ENCODE measurements at regions not wholly inside any gene's neighbourhood (a gene's known extent, or its start where the extent isn't known, plus 50 kb on each side); places are given as distances from the start of the nearest gene placed in this dataset.

DNA sequence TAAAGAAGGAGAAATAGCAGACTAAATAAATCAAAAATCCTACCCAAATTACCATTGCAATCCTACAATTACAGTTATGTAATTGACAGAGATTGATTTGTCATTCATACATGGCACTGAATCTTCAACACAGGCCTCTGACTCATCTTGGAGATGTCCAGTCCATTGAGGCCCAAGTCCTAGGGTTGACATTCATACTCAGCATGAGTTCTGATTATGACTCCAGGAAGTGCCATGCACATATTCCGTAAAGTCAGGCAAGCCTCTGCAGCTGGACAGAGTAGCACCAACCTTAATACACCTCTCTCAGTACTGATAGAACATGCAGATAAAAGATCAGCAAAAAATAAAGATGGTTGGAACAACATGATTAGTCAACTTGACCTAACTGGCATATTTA is 353.7 kb upstream of the NFE2L3 start:
- peaks cover 7% of the 10 kb centered on the region for H3K36me3 Mint-ChIP-seq (ENCODE audit: low read depth)
- peaks cover 61% of the 10 kb centered on the region for H3K4me1 Mint-ChIP-seq (ENCODE audit: low read depth)
- peaks cover 10% of the 10 kb centered on the region for H3K9me3 Mint-ChIP-seq (ENCODE audit: low read depth)
- TF ChIP-seq, protein P1, sequence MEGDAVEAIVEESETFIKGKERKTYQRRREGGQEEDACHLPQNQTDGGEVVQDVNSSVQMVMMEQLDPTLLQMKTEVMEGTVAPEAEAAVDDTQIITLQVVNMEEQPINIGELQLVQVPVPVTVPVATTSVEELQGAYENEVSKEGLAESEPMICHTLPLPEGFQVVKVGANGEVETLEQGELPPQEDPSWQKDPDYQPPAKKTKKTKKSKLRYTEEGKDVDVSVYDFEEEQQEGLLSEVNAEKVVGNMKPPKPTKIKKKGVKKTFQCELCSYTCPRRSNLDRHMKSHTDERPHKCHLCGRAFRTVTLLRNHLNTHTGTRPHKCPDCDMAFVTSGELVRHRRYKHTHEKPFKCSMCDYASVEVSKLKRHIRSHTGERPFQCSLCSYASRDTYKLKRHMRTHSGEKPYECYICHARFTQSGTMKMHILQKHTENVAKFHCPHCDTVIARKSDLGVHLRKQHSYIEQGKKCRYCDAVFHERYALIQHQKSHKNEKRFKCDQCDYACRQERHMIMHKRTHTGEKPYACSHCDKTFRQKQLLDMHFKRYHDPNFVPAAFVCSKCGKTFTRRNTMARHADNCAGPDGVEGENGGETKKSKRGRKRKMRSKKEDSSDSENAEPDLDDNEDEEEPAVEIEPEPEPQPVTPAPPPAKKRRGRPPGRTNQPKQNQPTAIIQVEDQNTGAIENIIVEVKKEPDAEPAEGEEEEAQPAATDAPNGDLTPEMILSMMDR (IDR thresholded peaks at IDR 0.05) = no peak
- H3K4me3 Mint-ChIP-seq (ENCODE audit: unreplicated experiment) = no peak overlapping the region
- no peak overlapping the region for H3K27ac Mint-ChIP-seq (ENCODE audit: unreplicated experiment)
- H3K27me3 Mint-ChIP-seq (ENCODE audit: low read depth) = no peaks in the 10 kb centered on the region
- DNase-seq (ENCODE audit: low spot score) = no peak

DNA sequence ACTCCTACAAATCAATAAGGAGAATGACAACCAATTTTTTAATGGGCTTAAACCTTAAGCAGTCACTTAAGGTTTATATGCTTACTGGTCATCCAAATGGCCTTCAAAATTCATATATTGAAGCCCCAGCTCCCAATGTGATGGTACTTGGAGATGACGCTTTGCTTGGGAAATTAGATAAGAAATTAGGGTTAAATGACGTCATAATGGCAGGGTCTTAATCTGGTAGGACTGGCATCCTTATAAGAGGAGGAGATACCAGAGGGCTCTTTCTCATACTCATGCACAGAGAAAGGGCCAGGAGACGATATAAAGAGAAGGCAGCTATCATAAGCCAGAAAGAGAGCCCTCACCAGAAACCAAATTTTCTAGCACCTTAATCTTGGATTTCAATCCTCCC is 350.8 kb upstream of the NFE2L3 start:
- Mint-ChIP-seq H3K4me3 (ENCODE audit: unreplicated experiment) (no peak overlapping the region), H3K4me1 (ENCODE audit: low read depth) (peaks cover 77% of the 10 kb centered on the region), H3K27ac (ENCODE audit: unreplicated experiment) (peak overlapping the region; percentile 91), H3K36me3 (ENCODE audit: low read depth) (peaks cover 2% of the 10 kb centered on the region), H3K9me3 (ENCODE audit: low read depth) (peaks cover 10% of the 10 kb centered on the region), H3K27me3 (ENCODE audit: low read depth) (no peaks in the 10 kb centered on the region)
- TF ChIP-seq, protein P1 (IDR thresholded peaks at IDR 0.05) = no peak
- no peak for DNase-seq (ENCODE audit: low spot score)

DNA sequence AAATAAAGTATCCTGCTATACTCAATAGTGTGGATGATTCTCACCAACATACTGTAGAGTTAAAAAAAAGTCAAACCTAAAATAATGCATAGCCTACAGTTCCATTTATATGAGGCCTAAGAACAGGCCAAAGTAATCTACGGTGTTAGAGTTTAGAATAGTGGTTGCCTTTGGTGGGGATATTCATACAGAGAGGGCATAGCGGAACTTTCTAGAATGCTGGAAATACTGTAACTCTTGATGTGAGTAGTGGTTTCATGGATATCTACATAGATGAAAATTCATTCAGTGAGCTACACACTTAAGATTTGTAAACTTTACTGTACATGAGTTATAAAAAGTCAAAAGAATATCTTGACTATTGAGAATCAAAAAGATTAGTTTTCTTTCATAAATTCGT is 349.9 kb upstream of the NFE2L3 start:
- TF ChIP-seq, protein P1 (IDR thresholded peaks at IDR 0.05) = no peak
- Mint-ChIP-seq H3K4me1 (ENCODE audit: low read depth) (peaks cover 82% of the 10 kb centered on the region), H3K27me3 (ENCODE audit: low read depth) (no peaks in the 10 kb centered on the region), H3K27ac (ENCODE audit: unreplicated experiment) (peak overlapping the region; percentile 91), H3K36me3 (ENCODE audit: low read depth) (peaks cover 2% of the 10 kb centered on the region), H3K4me3 (ENCODE audit: unreplicated experiment) (no peak overlapping the region), H3K9me3 (ENCODE audit: low read depth) (peaks cover 10% of the 10 kb centered on the region)
- DNase-seq (ENCODE audit: low spot score) = no peak

DNA sequence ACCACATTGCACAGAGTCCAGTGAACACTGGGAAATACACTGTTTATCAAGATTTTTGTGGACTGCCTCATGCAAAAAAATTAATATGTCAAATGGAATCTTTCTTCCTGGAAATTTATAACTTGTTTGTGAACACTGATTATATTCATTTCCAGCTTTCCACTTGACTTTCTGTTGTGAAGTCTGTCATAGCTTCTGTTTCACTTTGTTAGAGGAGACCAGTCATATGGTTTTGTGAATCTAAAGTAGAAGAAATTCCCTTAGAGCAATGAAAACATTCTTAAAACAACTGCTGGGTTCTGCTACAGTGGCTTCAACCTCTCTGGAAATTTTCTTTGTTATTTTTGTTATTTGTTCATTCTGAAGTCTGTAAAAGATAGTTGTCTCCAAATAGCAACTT is 349.5 kb upstream of the NFE2L3 start:
- peak overlapping the region; percentile 91 for H3K27ac Mint-ChIP-seq (ENCODE audit: unreplicated experiment)
- H3K9me3 Mint-ChIP-seq (ENCODE audit: low read depth) = peaks cover 10% of the 10 kb centered on the region
- DNase-seq (ENCODE audit: low spot score) = no peak
- peaks cover 2% of the 10 kb centered on the region for H3K36me3 Mint-ChIP-seq (ENCODE audit: low read depth)
- H3K27me3 Mint-ChIP-seq (ENCODE audit: low read depth) = no peaks in the 10 kb centered on the region
- peaks cover 84% of the 10 kb centered on the region for H3K4me1 Mint-ChIP-seq (ENCODE audit: low read depth)
- H3K4me3 Mint-ChIP-seq (ENCODE audit: unreplicated experiment) = no peak overlapping the region
- TF ChIP-seq, protein P1 (IDR thresholded peaks at IDR 0.05) = no peak

DNA sequence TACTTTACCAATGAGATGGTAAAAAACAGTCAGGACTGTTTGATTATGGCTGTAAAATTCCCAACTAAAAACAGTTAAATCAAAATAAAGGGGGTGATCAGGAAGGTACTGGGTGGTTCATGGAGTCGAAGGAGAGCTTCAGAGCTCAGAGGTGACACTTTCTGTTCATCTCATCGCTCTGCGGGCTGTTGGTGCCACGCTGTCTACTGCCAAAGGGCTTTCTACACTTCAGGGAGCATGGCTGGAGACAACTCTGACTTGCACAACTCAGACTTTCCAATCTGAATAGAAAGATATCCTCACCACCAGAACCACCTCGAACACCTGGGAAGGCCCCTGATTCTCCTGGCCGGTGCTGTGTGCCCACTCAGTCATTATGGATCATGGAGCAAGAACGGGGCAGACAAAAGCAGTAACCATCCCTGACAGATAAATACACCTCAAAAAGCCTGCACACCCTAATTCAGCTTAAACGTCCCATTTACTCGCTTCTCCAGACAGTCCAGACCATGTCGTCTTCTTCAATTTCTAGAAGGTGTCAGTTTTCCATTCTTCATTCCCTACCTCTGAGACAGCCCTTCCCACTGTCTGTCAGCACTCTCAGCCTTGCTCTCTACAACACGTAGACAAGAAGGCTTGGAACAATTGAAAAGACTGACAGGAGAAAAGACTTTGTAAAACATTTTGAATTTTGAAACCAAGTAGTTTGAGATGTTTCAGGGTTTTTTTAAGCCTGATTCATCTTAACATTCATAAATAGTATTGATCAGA is 348.7 kb upstream of the NFE2L3 start:
- peaks cover 87% of the 10 kb centered on the region for H3K4me1 Mint-ChIP-seq (ENCODE audit: low read depth)
- H3K36me3 Mint-ChIP-seq (ENCODE audit: low read depth) = peaks cover 2% of the 10 kb centered on the region
- peak overlapping the region; percentile 91 for H3K27ac Mint-ChIP-seq (ENCODE audit: unreplicated experiment)
- no peak for DNase-seq (ENCODE audit: low spot score)
- TF ChIP-seq, protein P1 (IDR thresholded peaks at IDR 0.05) = no peak
- no peaks in the 10 kb centered on the region for H3K27me3 Mint-ChIP-seq (ENCODE audit: low read depth)
- peaks cover 10% of the 10 kb centered on the region for H3K9me3 Mint-ChIP-seq (ENCODE audit: low read depth)
- H3K4me3 Mint-ChIP-seq (ENCODE audit: unreplicated experiment) = no peak overlapping the region

Measured in chondrocyte (in vitro differentiated cells).